ENCODE measurements at regions not wholly inside any gene's neighbourhood (a gene's known extent, or its start where the extent isn't known, plus 50 kb on each side); places are given as distances from the start of the nearest gene placed in this dataset.
A peak's percentile ranks its signal among the peaks of the same experiment; 100 is the strongest.

GRCh38 chr20:39876976-39877635, 811.9 kb downstream of the MAFB start:
- Histone ChIP-seq H3K9me3 (ENCODE audit: low read depth, low read length) (no peaks in the 10 kb centered on the region), H4K20me1 (ENCODE audit: insufficient read depth, low read length) (no peaks in the 10 kb centered on the region), H3K36me3 (ENCODE audit: insufficient read depth, low read length) (no peaks in the 10 kb centered on the region), H3K4me3 (ENCODE audit: insufficient read depth, low read length) (no peak overlapping the region), H2AFZ (ENCODE audit: low read length) (no peak overlapping the region), H3K27me3 (ENCODE audit: insufficient read depth, low read length) (no peaks in the 10 kb centered on the region), H3K27ac (ENCODE audit: low read depth, low read length) (no peak overlapping the region), H3K4me1 (ENCODE audit: insufficient read depth, low read length) (peaks cover 24% of the 10 kb centered on the region), H3K4me2 (ENCODE audit: insufficient read depth, low read length) (no peak overlapping the region), H3K79me2 (ENCODE audit: insufficient read depth, low read length) (no peaks in the 10 kb centered on the region)
- TF ChIP-seq, protein P1, sequence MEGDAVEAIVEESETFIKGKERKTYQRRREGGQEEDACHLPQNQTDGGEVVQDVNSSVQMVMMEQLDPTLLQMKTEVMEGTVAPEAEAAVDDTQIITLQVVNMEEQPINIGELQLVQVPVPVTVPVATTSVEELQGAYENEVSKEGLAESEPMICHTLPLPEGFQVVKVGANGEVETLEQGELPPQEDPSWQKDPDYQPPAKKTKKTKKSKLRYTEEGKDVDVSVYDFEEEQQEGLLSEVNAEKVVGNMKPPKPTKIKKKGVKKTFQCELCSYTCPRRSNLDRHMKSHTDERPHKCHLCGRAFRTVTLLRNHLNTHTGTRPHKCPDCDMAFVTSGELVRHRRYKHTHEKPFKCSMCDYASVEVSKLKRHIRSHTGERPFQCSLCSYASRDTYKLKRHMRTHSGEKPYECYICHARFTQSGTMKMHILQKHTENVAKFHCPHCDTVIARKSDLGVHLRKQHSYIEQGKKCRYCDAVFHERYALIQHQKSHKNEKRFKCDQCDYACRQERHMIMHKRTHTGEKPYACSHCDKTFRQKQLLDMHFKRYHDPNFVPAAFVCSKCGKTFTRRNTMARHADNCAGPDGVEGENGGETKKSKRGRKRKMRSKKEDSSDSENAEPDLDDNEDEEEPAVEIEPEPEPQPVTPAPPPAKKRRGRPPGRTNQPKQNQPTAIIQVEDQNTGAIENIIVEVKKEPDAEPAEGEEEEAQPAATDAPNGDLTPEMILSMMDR (IDR thresholded peaks at IDR 0.05; ENCODE audit: extremely low read depth, low read depth, low read length): no peak
- no peak for DNase-seq (ENCODE audit: insufficient read length, low spot score, missing footprints)

DNA sequence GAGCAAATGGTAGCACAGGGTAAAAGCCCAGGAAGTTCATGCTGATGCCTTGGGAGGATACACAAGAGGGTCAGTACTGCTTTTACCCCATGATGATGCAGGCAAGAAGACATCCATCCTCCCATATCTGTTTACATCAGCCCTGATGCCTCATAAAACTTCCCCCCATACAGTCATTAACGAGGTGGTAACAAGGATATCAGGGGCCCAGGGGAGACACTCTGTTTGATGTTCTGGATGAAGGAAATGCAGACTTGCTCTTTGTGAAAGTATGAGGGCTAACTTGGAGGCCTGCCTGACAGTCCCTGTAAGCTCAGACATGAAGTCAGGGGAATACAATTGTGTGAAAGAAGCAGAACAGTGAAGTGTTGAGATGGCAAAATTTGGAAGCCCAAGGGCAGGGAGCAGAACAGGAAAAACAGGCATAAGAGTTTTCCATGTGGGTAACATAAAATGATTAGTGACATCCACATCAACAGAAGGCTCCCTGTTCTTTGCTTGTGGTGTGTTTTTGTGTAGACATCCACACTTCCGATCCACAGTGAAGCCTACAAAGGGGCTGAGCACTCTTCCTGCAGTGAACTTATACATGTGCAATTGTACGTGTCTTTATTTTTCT, 813.4 kb downstream of the MAFB start:
- Histone ChIP-seq H3K4me3 (ENCODE audit: insufficient read depth, low read length) (no peak overlapping the region), H3K9me3 (ENCODE audit: low read depth, low read length) (no peaks in the 10 kb centered on the region), H4K20me1 (ENCODE audit: insufficient read depth, low read length) (no peaks in the 10 kb centered on the region), H3K4me2 (ENCODE audit: insufficient read depth, low read length) (no peak overlapping the region), H3K27me3 (ENCODE audit: insufficient read depth, low read length) (no peaks in the 10 kb centered on the region), H3K36me3 (ENCODE audit: insufficient read depth, low read length) (no peaks in the 10 kb centered on the region), H2AFZ (ENCODE audit: low read length) (no peak overlapping the region), H3K79me2 (ENCODE audit: insufficient read depth, low read length) (no peaks in the 10 kb centered on the region), H3K4me1 (ENCODE audit: insufficient read depth, low read length) (peaks cover 24% of the 10 kb centered on the region), H3K27ac (ENCODE audit: low read depth, low read length) (no peak overlapping the region)
- DNase-seq (ENCODE audit: insufficient read length, low spot score, missing footprints): no peak
- TF ChIP-seq, protein P1 (IDR thresholded peaks at IDR 0.05; ENCODE audit: extremely low read depth, low read depth, low read length): no peak

GRCh38 chr20:39874049-39874893, 814.8 kb downstream of the MAFB start:
- peak overlapping the region; percentile 67 for H3K4me2 ChIP-seq (ENCODE audit: insufficient read depth, low read length)
- peak overlapping the region; percentile 58 for H2AFZ ChIP-seq (ENCODE audit: low read length)
- no peaks in the 10 kb centered on the region for H3K79me2 ChIP-seq (ENCODE audit: insufficient read depth, low read length)
- DNase-seq (ENCODE audit: insufficient read length, low spot score, missing footprints): peak; percentile 66
- H3K4me1 ChIP-seq (ENCODE audit: insufficient read depth, low read length): peaks cover 26% of the 10 kb centered on the region
- TF ChIP-seq, protein P1 (IDR thresholded peaks at IDR 0.05; ENCODE audit: extremely low read depth, low read depth, low read length): peak; percentile 96
- no peaks in the 10 kb centered on the region for H3K27me3 ChIP-seq (ENCODE audit: insufficient read depth, low read length)
- no peak overlapping the region for H3K4me3 ChIP-seq (ENCODE audit: insufficient read depth, low read length)
- no peaks in the 10 kb centered on the region for H3K36me3 ChIP-seq (ENCODE audit: insufficient read depth, low read length)
- no peaks in the 10 kb centered on the region for H4K20me1 ChIP-seq (ENCODE audit: insufficient read depth, low read length)
- no peak overlapping the region for H3K27ac ChIP-seq (ENCODE audit: low read depth, low read length)
- H3K9me3 ChIP-seq (ENCODE audit: low read depth, low read length): no peaks in the 10 kb centered on the region

GRCh38 chr20:39873286-39873685, 815.8 kb downstream of the MAFB start:
- Histone ChIP-seq H3K27ac (ENCODE audit: low read depth, low read length) (no peak overlapping the region), H4K20me1 (ENCODE audit: insufficient read depth, low read length) (no peaks in the 10 kb centered on the region), H3K4me3 (ENCODE audit: insufficient read depth, low read length) (no peak overlapping the region), H3K27me3 (ENCODE audit: insufficient read depth, low read length) (no peaks in the 10 kb centered on the region), H2AFZ (ENCODE audit: low read length) (no peak overlapping the region), H3K4me1 (ENCODE audit: insufficient read depth, low read length) (peaks cover 18% of the 10 kb centered on the region), H3K79me2 (ENCODE audit: insufficient read depth, low read length) (no peaks in the 10 kb centered on the region), H3K36me3 (ENCODE audit: insufficient read depth, low read length) (no peaks in the 10 kb centered on the region), H3K4me2 (ENCODE audit: insufficient read depth, low read length) (no peak overlapping the region), H3K9me3 (ENCODE audit: low read depth, low read length) (no peaks in the 10 kb centered on the region)
- TF ChIP-seq, protein P1 (IDR thresholded peaks at IDR 0.05; ENCODE audit: extremely low read depth, low read depth, low read length): no peak
- DNase-seq (ENCODE audit: insufficient read length, low spot score, missing footprints): no peak
